Ectodermal cell (in vitro differentiated cells): ENCODE measurements at regions not wholly inside any gene's neighbourhood (a gene's known extent, or its start where the extent isn't known, plus 50 kb on each side); places are given as distances from the start of the nearest gene placed in this dataset.

Experiments used
- H3K27ac ChIP-seq: 2 replicates; pipeline ENCODE4 v1.7.0; 2013; ENCODE audit warnings: mild to moderate bottlenecking, low read depth, low read length; ENCODE audit not compliant: insufficient read depth, poor library complexity, severe bottlenecking
- H3K27me3 ChIP-seq: 2 replicates; pipeline ENCODE4 v1.7.0; 2013; ENCODE audit warnings: mild to moderate bottlenecking, low read length; ENCODE audit not compliant: insufficient read depth, control insufficient read depth, poor library complexity, severe bottlenecking
- H3K36me3 ChIP-seq: one replicate; pipeline ENCODE4 v1.7.0; 2013; ENCODE audit warnings: low read length; ENCODE audit not compliant: control insufficient read depth, insufficient read depth
- H3K4me1 ChIP-seq: one replicate; pipeline ENCODE4 v1.7.0; 2013; ENCODE audit warnings: low read length; ENCODE audit not compliant: control insufficient read depth, insufficient read depth
- H3K4me3 ChIP-seq: 2 replicates; pipeline ENCODE4 v1.7.0; 2013; ENCODE audit warnings: low read depth, low read length, control low read depth; ENCODE audit not compliant: insufficient read depth
- H3K9me3 ChIP-seq: 2 replicates; pipeline ENCODE4 v1.7.0; 2013; ENCODE audit warnings: mild to moderate bottlenecking, low read length, moderate library complexity; ENCODE audit not compliant: control insufficient read depth
- WGBS, 2 experiments: methylation state at CpG; one replicate each; pipeline ENCODE4 v1.1.7; 2013; ENCODE audit warnings: missing lambda C conversion rate in 2 of 2; 5-methylcytosine and 5-hydroxymethylcytosine counted together

- Histone ChIP-seq H3K4me1 (peaks cover 15% of the 10 kb centered on the region), H3K27ac (no peak overlapping the region), H3K36me3 (no peaks in the 10 kb centered on the region), H3K27me3 (no peaks in the 10 kb centered on the region), H3K9me3 (no peaks in the 10 kb centered on the region), H3K4me3 (no peak overlapping the region)
- 81 to 82% methylated on average over 2 of the region's 2 CpGs for WGBS, 2 experiments
These were observed 80.8 kb upstream of the POU3F1 start for GRCh38 chr1:38127428-38127827.

DNA sequence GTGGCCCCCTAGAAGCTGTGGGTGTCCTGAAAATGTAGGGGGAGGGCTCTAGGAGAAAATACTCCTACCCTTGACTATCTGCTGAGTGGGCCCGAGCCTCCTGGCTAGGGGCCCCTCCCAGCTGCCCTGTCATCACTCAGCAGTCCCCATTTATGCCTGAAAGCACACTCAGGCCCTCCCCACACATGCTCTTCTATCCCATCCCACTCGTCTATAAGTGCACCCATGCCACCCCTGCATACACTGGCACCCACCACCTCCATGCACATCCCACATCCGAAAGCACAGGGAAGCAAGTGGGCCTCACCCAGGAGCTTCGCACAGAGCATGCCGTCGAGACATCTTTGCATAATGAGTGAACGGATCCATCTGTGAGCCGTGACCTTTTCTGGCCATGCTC, 80.4 kb upstream of the POU3F1 start:
- Histone ChIP-seq H3K4me1 (peaks cover 15% of the 10 kb centered on the region), H3K9me3 (no peaks in the 10 kb centered on the region), H3K36me3 (no peaks in the 10 kb centered on the region), H3K27ac (no peak overlapping the region), H3K27me3 (no peaks in the 10 kb centered on the region), H3K4me3 (no peak overlapping the region)
- WGBS, 2 experiments, result 92 to 93% methylated on average over 8 of the region's 8 CpGs

DNA sequence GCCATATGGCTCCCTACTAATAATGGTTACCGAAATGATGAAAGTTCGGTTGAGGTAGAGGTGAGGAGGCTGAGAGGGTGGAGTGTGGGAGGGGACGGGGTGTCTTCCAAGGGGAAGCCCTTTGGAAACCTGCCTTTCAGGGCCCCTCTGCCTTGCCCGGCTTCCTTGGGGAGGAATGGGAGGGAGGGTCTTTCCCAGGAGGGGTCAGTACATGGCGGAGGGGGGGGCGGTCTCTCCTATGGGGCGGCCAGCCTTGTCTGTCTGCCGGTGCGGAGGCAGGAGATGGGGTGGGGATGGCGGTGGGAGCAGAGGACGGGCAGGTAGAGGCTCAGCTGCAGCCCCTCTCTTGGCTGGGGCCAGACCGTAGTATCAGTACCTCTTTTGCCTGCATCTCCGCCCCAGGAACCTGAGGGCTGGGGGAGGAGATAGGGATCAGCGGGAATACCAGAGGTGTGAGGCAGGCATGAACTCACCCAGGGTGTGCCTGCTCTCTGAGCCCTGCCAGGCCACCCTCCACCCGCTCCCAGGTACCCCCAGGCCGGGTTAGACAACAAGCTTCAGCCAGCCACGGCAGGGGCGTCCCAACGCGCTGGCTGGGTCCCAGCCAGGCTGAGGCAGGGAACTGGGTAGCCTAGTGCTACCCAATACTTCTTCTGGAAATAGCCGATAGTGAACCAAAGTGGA, 79.4 kb upstream of the POU3F1 start:
- H3K27ac ChIP-seq, result no peak overlapping the region
- peaks cover 15% of the 10 kb centered on the region for H3K4me1 ChIP-seq
- H3K4me3 ChIP-seq, result no peak overlapping the region
- H3K36me3 ChIP-seq, result no peaks in the 10 kb centered on the region
- 92% methylated on average over 21 of the region's 21 CpGs for WGBS, 2 experiments
- H3K9me3 ChIP-seq, result no peaks in the 10 kb centered on the region
- no peaks in the 10 kb centered on the region for H3K27me3 ChIP-seq

- no peak overlapping the region for H3K27ac ChIP-seq
- H3K4me1 ChIP-seq, result peaks cover 10% of the 10 kb centered on the region
- H3K36me3 ChIP-seq, result no peaks in the 10 kb centered on the region
- 86 to 89% methylated on average over 5 of the region's 5 CpGs for WGBS, 2 experiments
- no peaks in the 10 kb centered on the region for H3K27me3 ChIP-seq
- H3K4me3 ChIP-seq, result no peak overlapping the region
- no peaks in the 10 kb centered on the region for H3K9me3 ChIP-seq
These were observed 78.4 kb upstream of the POU3F1 start for GRCh38 chr1:38125016-38125415.

GRCh38 chr1:38123356-38124135, 77.0 kb upstream of the POU3F1 start:
- H3K27me3 ChIP-seq, result no peaks in the 10 kb centered on the region
- H3K9me3 ChIP-seq, result no peaks in the 10 kb centered on the region
- no peak overlapping the region for H3K4me3 ChIP-seq
- H3K4me1 ChIP-seq, result peaks cover 4% of the 10 kb centered on the region
- no peak overlapping the region for H3K27ac ChIP-seq
- 89 to 90% methylated on average over 18 to 19 of the region's 19 CpGs for WGBS, 2 experiments
- no peaks in the 10 kb centered on the region for H3K36me3 ChIP-seq

DNA sequence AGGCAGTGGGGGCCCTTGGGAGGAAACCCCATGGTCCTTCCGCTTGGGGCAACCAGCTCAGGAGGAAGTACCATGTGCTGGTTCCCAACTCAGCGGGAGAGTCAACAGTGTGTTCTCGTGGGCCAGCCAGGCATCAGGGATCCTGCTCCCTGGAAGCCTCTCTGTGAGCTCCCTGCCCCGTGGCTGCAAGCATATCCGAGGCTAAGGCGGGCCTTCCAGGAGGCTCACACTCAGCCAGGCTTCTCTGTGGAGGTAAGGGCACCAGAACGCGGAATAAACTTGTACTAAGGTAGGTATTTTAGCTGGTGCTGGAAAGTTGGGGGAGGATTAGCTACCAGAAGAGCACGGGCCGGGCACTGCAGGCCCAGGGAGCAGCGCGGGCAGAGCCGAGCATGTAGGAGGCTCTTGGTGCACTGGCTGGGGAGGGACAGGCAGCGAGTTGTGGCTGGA, 74.7 kb upstream of the POU3F1 start:
- Histone ChIP-seq H3K9me3 (no peaks in the 10 kb centered on the region), H3K4me1 (no peaks in the 10 kb centered on the region)
- 84 to 85% methylated on average over 14 of the region's 14 CpGs for WGBS, 2 experiments

GRCh38 chr1:38120552-38121230, 74.1 kb upstream of the POU3F1 start:
- 94 to 96% methylated on average over 5 of the region's 5 CpGs for WGBS, 2 experiments

More for the DNA sequence above, 74.7 kb upstream of the POU3F1 start:
- H3K27ac ChIP-seq, result no peak overlapping the region
- no peaks in the 10 kb centered on the region for H3K27me3 ChIP-seq
- no peak overlapping the region for H3K4me3 ChIP-seq
- H3K36me3 ChIP-seq, result no peaks in the 10 kb centered on the region

DNA sequence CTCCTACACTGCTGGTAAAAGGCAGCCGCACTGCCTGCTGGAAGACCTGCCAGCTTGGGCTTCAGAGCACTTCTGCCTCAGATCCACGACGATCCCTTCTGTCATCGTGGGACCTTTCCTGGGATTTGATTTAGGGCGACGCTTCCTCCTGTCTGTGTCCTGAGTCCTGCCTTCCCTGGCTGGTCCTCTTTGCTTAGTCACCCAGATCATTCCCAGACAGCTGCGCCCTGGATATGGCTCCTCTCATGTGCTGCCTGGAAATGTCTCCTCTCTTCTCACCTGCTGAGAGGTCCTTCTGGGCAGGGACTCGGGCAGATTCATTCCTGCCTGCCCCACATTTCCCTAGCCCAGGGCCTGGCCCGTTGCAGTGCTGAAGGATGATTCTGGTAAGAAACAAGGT, 72.4 kb upstream of the POU3F1 start:
- no peak overlapping the region for H3K4me3 ChIP-seq
- no peaks in the 10 kb centered on the region for H3K27me3 ChIP-seq
- no peaks in the 10 kb centered on the region for H3K36me3 ChIP-seq
- no peak overlapping the region for H3K27ac ChIP-seq
- 79 to 81% methylated on average over 9 of the region's 9 CpGs for WGBS, 2 experiments
- no peaks in the 10 kb centered on the region for H3K4me1 ChIP-seq
- H3K9me3 ChIP-seq, result no peaks in the 10 kb centered on the region

More at GRCh38 chr1:38120552-38121230, 74.1 kb upstream of the POU3F1 start:
- no peaks in the 10 kb centered on the region for H3K4me1 ChIP-seq
- no peaks in the 10 kb centered on the region for H3K36me3 ChIP-seq
- H3K4me3 ChIP-seq, result no peak overlapping the region
- no peaks in the 10 kb centered on the region for H3K27me3 ChIP-seq
- H3K27ac ChIP-seq, result no peak overlapping the region
- no peaks in the 10 kb centered on the region for H3K9me3 ChIP-seq

DNA sequence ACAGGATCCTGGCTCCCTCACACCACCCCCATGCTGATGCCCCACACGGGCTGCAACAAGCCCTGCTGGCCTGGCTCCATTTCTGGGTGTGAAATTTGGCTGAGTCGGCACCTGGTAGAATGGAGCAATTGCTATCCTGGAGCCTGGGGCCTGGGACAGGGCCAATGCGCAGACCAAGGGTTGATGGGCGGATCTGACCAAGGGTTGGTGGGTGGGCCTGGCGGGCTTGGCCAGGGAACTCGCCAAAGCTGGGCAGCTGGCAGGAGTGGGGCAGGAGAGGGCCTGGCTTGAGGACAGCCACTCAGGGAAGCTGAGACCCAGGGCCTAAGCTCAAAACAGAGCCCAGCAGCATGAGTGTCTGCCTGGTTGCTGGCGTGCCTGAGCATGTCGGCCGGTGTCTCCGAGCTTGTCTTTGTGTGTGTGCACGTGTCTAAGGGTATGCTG, 70.9 kb upstream of the POU3F1 start:
- Histone ChIP-seq H3K9me3 (no peaks in the 10 kb centered on the region), H3K36me3 (no peaks in the 10 kb centered on the region), H3K4me1 (no peaks in the 10 kb centered on the region), H3K27me3 (no peaks in the 10 kb centered on the region), H3K4me3 (no peak overlapping the region), H3K27ac (no peak overlapping the region)
- WGBS, 2 experiments, result 92 to 94% methylated on average over 11 of the region's 11 CpGs

GRCh38 chr1:38115682-38116202, 69.1 kb upstream of the POU3F1 start:
- H3K36me3 ChIP-seq, result no peaks in the 10 kb centered on the region
- H3K27me3 ChIP-seq, result no peaks in the 10 kb centered on the region
- H3K27ac ChIP-seq, result no peak overlapping the region
- no peaks in the 10 kb centered on the region for H3K4me1 ChIP-seq
- H3K9me3 ChIP-seq, result no peaks in the 10 kb centered on the region
- no peak overlapping the region for H3K4me3 ChIP-seq
- WGBS, 2 experiments, result 90 to 92% methylated on average over 9 of the region's 9 CpGs
